B cell (primary cell): ENCODE measurements at regions not wholly inside any gene's neighbourhood (a gene's known extent, or its start where the extent isn't known, plus 50 kb on each side); places are given as distances from the start of the nearest gene placed in this dataset.

Source experiments
- CTCF ChIP-seq: fragments of 200-600 bp; IDR thresholded peaks from one replicate; pipeline ENCODE4 v1.8.0; 2022; ENCODE audit warnings: antibody characterized with exemption, mild to moderate bottlenecking
- EZH2 ChIP-seq: IDR thresholded peaks from 2 replicates; pipeline ENCODE4 v1.6.1; 2012; ENCODE audit warnings: borderline replicate concordance, low read depth, mild to moderate bottlenecking, moderate library complexity, low read length; ENCODE audit not compliant: insufficient read depth, poor library complexity, severe bottlenecking

GRCh38 chr20:26295006-26295405 is 598.4 kb upstream of the ZNF337 start:
- TF ChIP-seq CTCF (no peak), EZH2 (no peak)
